ENCODE measurements at regions not wholly inside any gene's neighbourhood (a gene's known extent, or its start where the extent isn't known, plus 50 kb on each side); places are given as distances from the start of the nearest gene placed in this dataset.
"Not testable (repeated sequence)": the region's sequence is repeated elsewhere in the genome, so short reads cannot be mapped to it uniquely, and the experiment has no call there.

DNA sequence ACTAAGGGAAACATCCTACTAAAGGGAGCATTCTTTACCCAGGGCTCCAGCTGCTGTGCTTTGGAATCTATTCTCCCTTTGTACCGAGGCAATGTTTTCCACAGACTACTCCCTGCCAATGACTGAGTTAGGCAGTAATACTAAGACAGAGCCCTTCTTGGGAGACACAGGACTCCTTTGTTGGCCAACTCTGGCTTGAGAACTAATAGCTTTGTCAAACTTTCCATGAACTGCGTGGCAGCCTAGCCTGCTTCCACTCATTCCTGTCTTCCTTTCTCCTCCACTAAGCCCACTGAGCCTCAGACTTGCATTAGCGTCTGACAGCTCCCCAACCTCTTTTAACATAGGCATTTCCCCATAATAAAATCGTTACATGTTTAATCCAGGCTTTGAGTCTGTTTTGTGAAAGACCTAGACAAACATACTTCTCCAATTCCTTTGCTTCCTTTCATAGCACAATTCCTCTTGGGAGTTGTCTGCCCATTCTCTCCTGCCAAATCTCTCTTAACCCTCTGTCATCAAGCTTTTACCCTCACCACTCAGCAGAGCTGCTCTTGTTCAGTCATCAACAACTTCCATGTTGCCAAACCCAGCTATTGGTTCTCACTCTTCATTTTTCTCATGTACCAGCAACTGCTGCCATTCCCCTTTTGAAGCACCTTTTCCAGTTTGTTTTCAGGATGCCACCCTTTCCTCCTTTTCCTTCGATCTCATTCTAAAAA lies 300.3 kb upstream of the IGFBP7 start:
- no peak for DNase-seq (ENCODE audit: extremely low spot score, insufficient read length, low read depth)
- no peak for FAIRE-seq

DNA sequence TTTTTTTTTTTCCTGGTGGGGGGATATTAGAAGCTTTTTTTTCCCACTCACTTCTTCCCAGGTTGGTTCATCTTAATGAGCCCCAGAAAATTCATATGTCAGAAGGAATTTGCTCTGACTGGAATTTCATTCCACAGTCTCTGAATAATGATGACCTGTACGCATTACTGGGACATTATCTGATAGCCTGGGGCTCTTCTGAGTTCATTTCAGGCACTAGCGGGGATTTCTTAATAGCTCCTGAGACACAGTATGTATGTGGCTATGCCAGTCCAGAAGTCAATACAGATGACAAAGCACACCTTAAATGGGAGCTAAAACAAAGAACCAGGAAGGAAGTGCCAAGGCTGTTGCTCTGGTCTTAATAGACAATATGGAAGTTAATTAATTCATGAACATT lies 295.2 kb upstream of the IGFBP7 start:
- FAIRE-seq = no peak
- no peak for DNase-seq (ENCODE audit: extremely low spot score, insufficient read length, low read depth)

DNA sequence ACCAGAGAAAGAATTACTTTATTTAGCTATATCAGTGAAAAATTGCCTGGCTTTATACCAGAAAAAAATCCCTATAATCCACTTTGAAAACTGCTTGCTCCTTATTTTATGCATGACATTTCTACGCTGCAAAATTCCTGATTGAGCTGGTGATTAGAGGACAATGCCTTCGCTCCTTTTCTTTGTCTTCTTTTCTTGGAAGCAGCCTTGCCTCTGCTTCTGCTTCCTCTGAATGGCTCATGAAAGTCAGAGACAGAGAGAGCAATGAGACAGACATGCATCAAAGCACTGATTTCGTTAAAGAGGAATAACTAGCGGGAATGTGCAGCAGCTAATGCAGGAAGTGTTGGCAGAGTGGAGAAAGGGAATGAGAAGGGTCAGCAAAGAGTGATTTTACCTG lies 294.3 kb upstream of the IGFBP7 start:
- DNase-seq (ENCODE audit: extremely low spot score, insufficient read length, low read depth) (no peak), FAIRE-seq (no peak)

DNA sequence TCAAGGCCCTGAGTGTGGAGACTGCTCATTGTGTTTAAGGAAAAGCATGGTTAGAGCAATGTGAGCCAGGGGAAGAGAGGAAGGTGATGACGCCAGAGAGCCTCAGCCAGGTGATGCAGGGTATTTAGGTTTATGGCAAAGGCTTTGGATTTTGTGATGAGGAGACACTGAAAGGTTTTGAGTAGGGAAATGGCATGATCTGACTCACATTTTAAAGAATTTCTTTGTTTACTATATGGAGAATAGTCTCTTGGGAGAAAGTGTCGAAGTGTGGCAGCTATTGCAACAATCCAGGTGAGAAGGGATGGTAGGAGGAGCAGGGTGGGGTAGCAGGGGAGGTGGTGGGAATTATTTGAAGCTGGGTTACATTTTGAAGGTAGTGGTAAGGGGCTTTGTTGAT lies 293.4 kb upstream of the IGFBP7 start:
- no peak for DNase-seq (ENCODE audit: extremely low spot score, insufficient read length, low read depth)
- FAIRE-seq = no peak

DNA sequence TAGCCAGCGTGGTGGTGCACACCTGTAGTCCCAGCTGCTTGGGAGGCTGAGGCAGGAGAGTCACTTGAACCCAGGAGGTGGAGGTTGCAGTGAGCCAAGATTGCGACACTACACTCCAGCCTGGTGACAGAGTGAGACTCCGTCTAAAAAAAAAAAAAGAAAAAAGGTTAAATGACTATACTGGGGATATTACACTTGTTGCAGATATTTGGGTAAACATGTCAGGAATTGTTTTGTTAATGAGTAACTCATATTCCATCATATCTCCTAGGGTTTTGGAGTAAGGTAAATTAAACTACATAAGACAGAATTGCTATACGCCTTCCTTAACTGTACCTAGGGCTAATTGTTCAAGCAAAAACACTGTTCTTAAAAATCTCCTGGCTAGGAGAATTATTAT lies 291.4 kb upstream of the IGFBP7 start:
- FAIRE-seq = no peak
- DNase-seq (ENCODE audit: extremely low spot score, insufficient read length, low read depth) = no peak

DNA sequence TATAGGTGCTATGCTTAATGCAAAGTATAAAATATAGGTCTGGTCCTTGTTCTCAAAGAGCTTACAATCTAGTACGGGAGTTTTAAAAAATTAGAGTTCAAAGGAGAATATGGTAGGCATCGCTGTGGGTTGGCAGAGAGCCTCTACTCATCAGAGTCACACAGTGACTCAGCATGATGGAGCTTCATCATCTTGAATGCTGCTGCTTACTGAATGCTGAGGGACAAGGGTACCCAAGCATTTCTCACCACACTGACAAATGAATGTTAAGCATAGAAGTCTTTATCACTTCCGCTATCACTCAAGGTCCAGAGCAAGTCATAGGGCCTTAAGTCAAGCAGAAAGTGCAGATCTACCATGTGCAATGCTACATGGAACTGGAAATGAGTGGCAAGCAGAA lies 268.6 kb upstream of the IGFBP7 start:
- DNase-seq (ENCODE audit: extremely low spot score, insufficient read length, low read depth) (no peak), FAIRE-seq (no peak)

DNA sequence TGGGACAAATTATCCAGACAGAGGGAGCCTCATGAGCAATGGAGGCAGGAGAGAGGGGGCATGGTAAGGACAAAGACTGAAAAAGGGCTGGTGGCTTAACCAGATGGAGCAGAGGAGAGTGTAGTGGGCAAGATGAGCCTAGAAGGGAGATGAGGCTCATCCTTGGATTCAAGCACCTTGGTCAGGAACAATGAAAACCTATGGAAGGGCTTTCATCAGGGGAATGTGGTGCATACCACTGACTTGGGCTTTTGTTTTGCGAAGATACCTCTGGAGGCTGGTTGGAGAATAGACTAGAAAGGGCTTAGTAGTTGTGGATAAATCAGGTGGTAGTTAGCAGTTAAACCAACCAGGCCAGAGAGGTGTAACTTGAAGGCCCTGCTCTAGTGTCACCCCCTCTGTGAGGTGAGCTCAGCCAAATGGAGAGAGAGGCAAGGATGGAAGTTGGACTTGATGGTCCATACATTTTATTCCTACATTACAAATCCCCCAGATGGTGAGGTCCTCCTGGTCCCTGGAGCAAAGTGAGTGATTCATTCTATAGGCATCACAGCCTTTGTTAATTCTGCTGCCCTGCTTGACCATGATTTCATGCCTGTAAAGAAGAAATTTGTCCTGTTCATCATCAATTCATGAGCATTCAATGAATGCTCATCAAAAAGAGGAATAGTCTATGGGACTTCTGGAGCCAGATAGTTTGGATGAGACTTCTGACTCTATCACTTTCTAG lies 264.8 kb upstream of the IGFBP7 start:
- no peak for FAIRE-seq
- no peak for DNase-seq (ENCODE audit: extremely low spot score, insufficient read length, low read depth)

DNA sequence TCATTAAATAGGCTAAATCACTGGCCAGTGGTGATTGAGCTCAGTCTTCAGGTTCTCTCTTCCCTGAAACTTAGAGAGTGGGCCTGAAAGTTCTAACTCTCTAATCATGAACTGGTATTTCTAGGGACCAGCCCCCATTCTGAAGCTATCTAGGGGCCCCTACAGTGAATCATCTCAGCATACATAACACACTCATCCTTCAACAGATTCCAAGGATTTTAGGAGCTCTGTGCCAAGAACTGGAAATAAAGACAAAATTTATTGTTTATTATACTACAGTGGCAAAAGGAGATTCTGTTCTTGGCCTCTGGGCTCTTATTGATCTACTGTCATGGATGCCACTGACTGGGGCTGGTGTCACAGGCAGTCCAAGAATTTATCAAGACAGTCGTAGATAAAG lies 263.8 kb upstream of the IGFBP7 start:
- FAIRE-seq (no peak), DNase-seq (ENCODE audit: extremely low spot score, insufficient read length, low read depth) (no peak)

DNA sequence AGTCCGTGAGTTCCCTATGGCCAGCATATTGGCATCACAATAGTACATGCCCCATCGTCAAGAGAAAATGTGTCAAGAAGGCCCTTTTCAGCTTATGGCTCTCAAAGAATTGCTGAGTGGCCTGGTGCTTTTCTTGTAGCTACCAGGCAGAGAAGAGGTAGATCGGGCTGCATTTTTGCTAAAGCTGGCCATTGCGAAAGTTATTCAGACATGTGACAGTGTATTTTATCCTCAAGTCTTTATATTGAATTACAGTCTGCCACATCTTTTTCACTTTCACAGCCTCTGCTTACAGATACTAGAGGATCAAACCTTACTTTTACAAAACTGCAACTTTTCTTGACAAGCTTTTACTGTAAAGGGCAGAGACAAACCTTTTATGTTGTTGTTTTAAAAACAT lies 261.5 kb upstream of the IGFBP7 start:
- FAIRE-seq = no peak
- no peak for DNase-seq (ENCODE audit: extremely low spot score, insufficient read length, low read depth)

DNA sequence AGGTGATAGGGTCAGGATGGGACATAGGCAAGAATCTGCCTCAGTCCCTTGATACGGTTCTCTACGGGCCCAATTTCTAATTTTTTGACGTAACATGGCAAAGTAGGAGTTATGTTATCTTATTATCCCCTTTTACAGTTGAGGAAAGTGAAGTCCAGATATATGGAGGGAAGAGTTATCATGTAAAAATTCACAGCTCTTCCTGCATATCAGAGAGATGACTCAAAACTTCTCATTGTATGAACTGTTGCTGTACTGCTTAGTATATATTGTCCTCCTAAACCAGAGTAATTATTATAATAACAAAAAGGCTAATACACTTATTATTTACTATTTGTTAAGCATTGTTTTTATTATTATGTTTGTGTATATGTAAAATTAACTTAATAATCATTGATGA lies 260.5 kb upstream of the IGFBP7 start:
- FAIRE-seq (no peak), DNase-seq (ENCODE audit: extremely low spot score, insufficient read length, low read depth) (no peak)

DNA sequence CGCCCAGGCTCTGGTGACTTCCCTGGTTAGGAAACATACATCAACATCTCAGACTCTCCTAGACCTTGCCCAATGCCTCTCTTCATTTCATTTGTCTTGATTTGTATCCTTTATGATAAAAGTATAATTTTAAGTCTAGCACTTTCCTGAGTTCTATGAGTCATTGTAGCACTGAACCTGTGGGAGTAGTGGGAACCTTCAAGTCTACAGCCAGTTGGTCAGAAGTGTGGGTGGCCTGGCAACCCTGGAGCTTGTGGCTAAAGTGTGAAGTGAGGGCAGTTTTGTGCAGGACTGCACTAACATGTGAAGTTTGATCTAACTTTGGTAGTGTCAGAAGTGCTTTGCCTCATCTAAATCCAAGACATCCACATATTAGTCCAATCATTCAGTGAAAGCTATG lies 259.3 kb upstream of the IGFBP7 start:
- FAIRE-seq = no peak

DNA sequence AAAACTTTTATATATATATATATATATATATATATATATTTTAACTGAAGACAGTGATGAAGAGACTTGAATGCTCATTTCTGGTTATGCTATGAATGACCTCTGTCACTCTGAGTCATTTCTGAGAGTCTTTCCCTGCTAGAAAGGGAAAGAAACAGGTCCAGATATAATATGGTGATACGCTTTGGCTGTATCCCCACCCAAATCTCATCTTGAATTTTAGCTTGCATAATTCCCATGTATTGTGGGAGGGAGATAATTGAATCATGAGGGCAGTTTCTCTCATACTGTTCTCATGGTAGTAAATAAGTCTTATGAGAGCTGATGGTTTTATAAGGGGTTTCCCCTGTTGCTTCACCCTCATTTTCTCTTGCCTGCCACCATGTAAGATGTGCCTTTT lies 254.1 kb upstream of the IGFBP7 start:
- FAIRE-seq (no peak), DNase-seq (ENCODE audit: extremely low spot score, insufficient read length, low read depth) (no peak)

More for the DNA sequence above, 259.3 kb upstream of the IGFBP7 start:
- no peak for DNase-seq (ENCODE audit: extremely low spot score, insufficient read length, low read depth)

DNA sequence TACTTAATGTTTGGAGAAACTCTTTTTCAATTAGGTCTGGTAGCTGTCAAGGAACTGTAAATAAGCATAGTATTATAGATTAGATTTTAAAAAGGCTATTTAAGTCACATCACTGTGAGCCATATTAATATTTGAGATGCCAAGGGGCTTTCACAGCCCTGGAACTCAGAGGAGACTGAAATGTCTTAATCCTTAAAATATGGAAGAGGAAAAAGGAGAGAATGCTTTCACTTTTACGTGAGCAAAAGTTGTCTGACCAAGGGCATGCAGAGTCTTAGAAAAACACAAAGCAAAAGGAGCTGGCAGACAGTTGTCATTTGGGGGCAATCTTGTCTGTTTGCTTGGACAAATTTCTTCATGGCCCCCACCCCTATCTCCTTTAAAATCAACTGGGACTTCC lies 253.2 kb upstream of the IGFBP7 start:
- no peak for FAIRE-seq

DNA sequence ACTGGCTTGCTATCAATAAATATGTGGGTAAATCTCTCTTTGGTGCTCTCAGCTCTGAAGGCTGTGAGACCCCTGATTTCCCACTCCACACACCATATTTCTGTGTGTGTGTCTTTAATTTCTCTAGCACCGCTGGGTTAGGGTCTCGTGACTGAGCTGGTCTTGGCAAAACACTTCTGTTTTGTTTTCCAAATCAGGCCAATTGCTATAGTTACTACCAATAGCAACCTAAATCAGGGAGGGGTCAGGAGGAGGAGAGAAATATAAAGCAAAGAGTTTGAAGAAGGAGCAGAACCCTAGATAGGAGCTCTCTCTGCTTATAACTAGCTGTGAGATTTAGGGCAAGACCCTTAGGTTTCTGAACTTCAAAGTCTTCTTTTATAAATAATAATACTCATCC lies 250.5 kb upstream of the IGFBP7 start:
- DNase-seq (ENCODE audit: extremely low spot score, insufficient read length, low read depth) (no peak), FAIRE-seq (no peak)

More for the DNA sequence above, 253.2 kb upstream of the IGFBP7 start:
- no peak for DNase-seq (ENCODE audit: extremely low spot score, insufficient read length, low read depth)

DNA sequence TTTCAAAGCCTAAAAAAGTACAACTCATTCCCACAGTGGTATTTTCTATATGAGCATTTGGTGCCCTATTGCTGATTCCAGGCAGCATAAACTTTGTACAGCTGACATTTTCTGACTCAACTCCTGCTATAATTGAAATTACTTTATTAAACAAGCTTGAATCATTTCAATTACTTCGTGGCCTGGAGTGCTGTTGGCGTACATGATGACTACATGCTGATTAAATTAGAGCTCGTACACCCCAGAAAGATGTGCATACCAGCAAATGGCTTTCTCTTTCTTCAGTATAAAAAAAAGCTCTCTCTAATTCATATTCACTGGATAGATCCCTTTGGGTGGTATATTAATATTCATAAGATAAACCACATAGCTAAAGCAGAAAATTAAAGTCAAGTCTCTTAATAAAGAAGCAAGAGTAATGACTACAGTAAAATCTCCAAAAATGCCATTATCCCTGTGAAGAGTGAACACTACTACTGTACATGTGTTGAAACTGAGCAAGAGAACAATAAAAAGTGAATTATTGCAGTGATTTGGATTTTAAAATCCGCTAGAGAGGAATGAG lies 245.0 kb upstream of the IGFBP7 start:
- no peak for FAIRE-seq
- DNase-seq (ENCODE audit: extremely low spot score, insufficient read length, low read depth) = no peak

DNA sequence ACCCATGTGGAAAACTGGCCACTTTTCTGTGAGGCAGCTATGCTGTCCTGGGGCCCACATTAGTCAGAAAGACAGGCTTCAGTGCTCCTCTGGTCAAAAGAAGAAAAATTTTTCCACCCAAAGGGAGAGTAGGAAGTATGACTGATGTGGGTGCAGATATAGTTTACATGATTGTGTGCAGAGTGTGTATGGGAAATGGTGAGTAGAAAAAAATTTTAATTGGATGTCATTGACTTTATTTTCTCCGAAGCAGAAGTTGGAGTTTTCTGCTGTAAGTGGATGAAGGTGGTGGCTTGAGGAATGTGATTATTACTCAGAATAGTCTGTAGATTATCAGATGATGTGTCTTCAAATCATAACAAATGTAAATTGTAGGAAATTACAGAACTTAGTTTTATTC lies 241.5 kb upstream of the IGFBP7 start:
- FAIRE-seq (no peak), DNase-seq (ENCODE audit: extremely low spot score, insufficient read length, low read depth) (no peak)

DNA sequence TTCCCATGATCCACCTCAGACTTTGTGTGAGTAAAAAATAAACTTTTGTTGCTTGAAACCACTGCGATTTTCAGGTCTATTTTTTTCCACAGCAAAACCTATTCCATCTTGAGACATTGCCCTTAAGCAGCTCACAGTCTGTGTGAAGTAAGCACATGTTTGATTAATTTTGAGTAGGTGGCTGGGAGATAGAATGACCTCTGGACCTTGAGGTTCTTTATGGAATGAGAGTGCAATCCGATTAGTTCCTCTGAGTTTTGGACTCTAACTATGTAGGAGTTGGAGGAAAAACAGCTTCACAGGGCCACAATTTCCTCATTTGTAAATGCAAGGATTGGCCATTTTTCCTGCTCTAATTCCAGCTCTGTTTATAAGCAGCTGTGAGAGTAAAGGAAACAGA lies 234.1 kb upstream of the IGFBP7 start:
- FAIRE-seq = no peak
- DNase-seq (ENCODE audit: extremely low spot score, insufficient read length, low read depth) = no peak

DNA sequence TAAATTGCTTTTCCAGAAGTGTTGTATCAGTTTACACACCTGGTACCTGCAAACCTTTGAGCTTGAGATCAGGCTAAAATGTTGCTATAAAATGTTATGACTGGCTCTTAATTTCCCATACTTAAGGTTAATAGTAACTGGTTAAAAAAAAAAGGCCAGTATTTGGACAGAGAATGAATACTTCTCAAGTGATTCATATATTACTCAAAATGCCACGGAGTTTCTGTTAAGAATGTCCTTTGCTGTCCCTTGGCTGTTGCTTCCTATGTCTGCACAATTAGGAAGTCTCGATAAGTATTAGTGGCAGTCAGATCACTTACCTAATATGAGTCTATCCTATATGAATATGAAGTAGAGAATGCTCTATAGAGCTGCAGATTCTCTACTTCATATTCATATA lies 232.2 kb upstream of the IGFBP7 start:
- DNase-seq (ENCODE audit: extremely low spot score, insufficient read length, low read depth) (no peak), FAIRE-seq (no peak)

DNA sequence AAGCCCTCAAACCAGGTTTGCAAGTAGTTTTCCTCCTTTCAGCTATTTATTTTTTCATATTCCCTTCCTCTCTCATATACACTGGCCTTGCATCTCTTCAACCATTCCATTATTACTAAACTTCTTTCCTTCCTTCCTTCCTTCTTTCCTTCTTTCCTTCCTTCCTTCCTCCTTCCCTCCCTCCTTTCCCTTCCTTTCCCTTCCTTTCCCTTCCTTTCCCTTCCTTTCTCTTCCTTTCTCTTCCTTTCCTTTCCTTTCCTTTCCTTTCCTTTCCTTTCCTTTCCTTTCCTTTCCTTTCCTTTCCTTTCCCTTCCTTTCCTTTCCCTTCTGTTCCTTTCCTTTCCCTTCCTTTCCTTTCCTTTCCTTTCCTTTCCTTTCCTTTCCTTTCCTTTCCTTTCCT lies 228.7 kb upstream of the IGFBP7 start:
- FAIRE-seq; DNase-seq (ENCODE audit: extremely low spot score, insufficient read length, low read depth): not testable (repeated sequence)

DNA sequence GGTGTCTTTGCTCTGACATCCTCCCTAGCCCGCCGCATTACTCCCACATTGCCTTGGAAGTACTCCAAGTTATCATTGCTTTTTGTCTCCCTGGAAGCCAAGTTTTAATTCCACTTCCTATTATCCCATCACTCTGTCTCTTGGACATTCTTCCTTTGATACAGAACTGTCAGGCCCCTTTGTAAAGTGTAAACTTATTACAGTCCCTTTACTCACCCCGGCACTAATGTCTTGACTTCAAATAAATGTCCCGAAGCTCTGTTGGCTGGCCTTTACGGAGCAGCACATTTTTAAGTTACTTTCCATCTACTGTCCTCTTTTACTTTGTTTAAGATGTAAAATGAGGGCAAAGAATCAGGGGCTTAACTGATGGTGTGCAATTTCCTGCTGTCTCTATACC lies 223.5 kb upstream of the IGFBP7 start:
- no peak for FAIRE-seq
- DNase-seq (ENCODE audit: extremely low spot score, insufficient read length, low read depth) = no peak

DNA sequence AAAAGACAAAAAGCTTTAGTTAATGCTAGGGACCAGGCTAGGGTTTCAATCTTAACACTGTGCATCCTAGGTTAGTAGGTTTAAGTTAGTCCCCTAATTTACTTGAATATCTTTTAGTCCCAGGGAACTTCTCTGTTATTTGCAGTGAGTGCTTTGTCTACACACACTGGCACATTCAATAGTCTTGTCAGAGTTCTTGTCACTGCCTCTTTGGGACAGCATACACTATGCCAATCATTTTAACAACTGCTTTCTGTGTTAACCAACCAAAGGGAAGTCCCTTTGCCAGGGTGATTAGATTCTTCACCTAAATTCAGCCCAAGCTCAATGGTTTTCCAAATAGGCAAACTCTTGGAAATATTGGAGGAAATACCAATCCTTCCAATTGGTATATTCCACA lies 221.8 kb upstream of the IGFBP7 start:
- FAIRE-seq (no peak), DNase-seq (ENCODE audit: extremely low spot score, insufficient read length, low read depth) (no peak)

DNA sequence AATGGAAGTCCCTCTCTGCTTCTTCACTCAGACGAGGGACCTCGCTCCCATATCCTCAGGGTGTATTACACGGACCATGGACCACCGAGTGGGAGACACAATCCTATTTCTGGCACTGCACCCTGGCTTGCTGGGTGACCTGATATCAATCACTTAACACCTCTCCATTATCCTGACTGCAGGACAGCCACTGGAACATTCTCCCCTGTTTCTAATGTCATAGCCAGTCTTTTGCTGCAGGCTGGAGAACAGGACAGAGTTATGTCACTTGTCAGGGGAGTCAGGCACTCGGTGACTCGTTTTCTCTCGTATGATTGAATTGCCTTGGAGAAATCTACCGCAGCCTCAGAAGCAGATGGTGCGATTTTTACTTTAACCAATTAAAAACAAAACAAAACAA lies 219.1 kb upstream of the IGFBP7 start:
- no peak for FAIRE-seq

More for the DNA sequence above, 219.1 kb upstream of the IGFBP7 start:
- DNase-seq (ENCODE audit: extremely low spot score, insufficient read length, low read depth) = no peak

All from GM18507 (cell line).